HepG2 (cell line): ENCODE measurements at regions not wholly inside any gene's neighbourhood (a gene's known extent, or its start where the extent isn't known, plus 50 kb on each side); places are given as distances from the start of the nearest gene placed in this dataset.

ENCODE experiments used
- ATAC-seq: fragments of 200-7000 bp; cut with Tn5 transposase; 3 replicates; pipeline ENCODE4 v1.9.1; 2020; ENCODE audit warnings: mild to moderate bottlenecking, moderate library complexity
- BruUV-seq: library from RNA; stranded (reverse); fragments of 400-500 nt; replicated peaks from 2 replicates; lab custom pipeline; 2021; lab: Mats Ljungman, UMichigan
- CTCF ChIA-PET: fragments of 300-600 bp; formaldehyde crosslinking; extraction: SDS; loops from one replicate; lab custom pipeline; 2021; ENCODE audit warnings: low total read pairs, inconsistent platforms, low intra/inter-chr PET ratio; lab: Yijun Ruan, JAX
- POLR2A ChIA-PET: fragments of 350-600 bp; sonication (Branson Sonifier 250); formaldehyde crosslinking; loops from one replicate; lab custom pipeline; 2020; ENCODE audit warnings: antibody characterized with exemption, inconsistent platforms; lab: Yijun Ruan, JAX
- DNase-seq: peaks from one replicate; pipeline ENCODE4 v3.0.0-alpha.2; 2015; ENCODE audit warnings: low spot score
- FAIRE-seq: peaks from 3 replicates; lab custom pipeline; 2011; peaks lifted over from hg19 to GRCh38; lab: Jason Lieb, UNC
- H2AFZ ChIP-seq: one replicate; pipeline ENCODE4 v1.6.1; 2011; ENCODE audit warnings: low read length, inconsistent platforms
- H3K27ac ChIP-seq: fragments of 300-600 bp; 3 replicates; pipeline ENCODE4 v1.8.0; 2011; ENCODE audit warnings: mixed run types, mild to moderate bottlenecking, mixed read lengths, low read length, inconsistent platforms; ENCODE audit not compliant: insufficient read depth; ENCODE audit errors: extremely low read length
- H3K27me3 ChIP-seq, 2 experiments: fragments of 200-600 bp in 1 of 2; 2 replicates in 1 of 2; 3 replicates in 1 of 2; pipeline versions ENCODE4 v1.6.0 to v1.8.0; 2011; ENCODE audit warnings: low read length in 2 of 2, mild to moderate bottlenecking in 2 of 2, moderate library complexity in 2 of 2, inconsistent platforms in 1 of 2; ENCODE audit not compliant: insufficient read depth in 2 of 2, control insufficient read depth in 1 of 2
- H3K36me3 ChIP-seq, 2 experiments: fragments of 200-600 bp in 1 of 2; replicated peaks in 1 of 2; 2 replicates in 1 of 2; 3 replicates in 1 of 2; pipeline versions ENCODE4 v1.5.1 to v1.8.0; 2011; ENCODE audit warnings: low read length in 2 of 2, inconsistent platforms in 1 of 2; ENCODE audit not compliant: insufficient read depth in 2 of 2, control insufficient read depth in 1 of 2
- H3K4me1 ChIP-seq: 2 replicates; pipeline ENCODE4 v1.5.1; 2012; ENCODE audit warnings: low read length, inconsistent platforms; ENCODE audit not compliant: insufficient read depth
- H3K4me2 ChIP-seq: 2 replicates; pipeline ENCODE4 v1.6.0; 2011; ENCODE audit warnings: low read depth, low read length, inconsistent platforms
- H3K4me3 ChIP-seq, 3 experiments: fragments of 200-600 bp in 1 of 3; sonication (generic), shearing (Covaris generic) in 1 of 3; replicated peaks in 1 of 3; 2 replicates each; pipeline ENCODE4 v1.5.1; 2011 to 2016; ENCODE audit warnings: low read length in 3 of 3, inconsistent platforms in 2 of 3, low read depth in 2 of 3, mild to moderate bottlenecking in 2 of 3, control low read depth in 1 of 3, mixed read lengths in 1 of 3; ENCODE audit not compliant: insufficient read depth in 1 of 3
- H3K79me2 ChIP-seq: one replicate; pipeline ENCODE4 v1.6.1; 2011; ENCODE audit warnings: low read length, inconsistent platforms; ENCODE audit not compliant: insufficient read depth
- H3K9ac ChIP-seq: 2 replicates; pipeline ENCODE4 v1.6.0; 2011; ENCODE audit warnings: mild to moderate bottlenecking, low read depth, low read length, inconsistent platforms; ENCODE audit not compliant: insufficient read depth
- H3K9me3 ChIP-seq: 2 replicates; pipeline ENCODE4 v1.5.1; 2012; ENCODE audit warnings: mild to moderate bottlenecking, low read length
- H4K20me1 ChIP-seq: 2 replicates; pipeline ENCODE4 v1.6.0; 2011; ENCODE audit warnings: inconsistent platforms, mild to moderate bottlenecking, low read length, moderate library complexity; ENCODE audit not compliant: insufficient read depth
- ARNT2 ChIP-seq: sonication (generic); formaldehyde crosslinking; IDR thresholded peaks from 2 replicates; pipeline ENCODE4 v1.8.0; 2022; ENCODE audit warnings: mild to moderate bottlenecking, low read depth, missing genetic modification reagents, moderate library complexity
- BATF2 ChIP-seq: sonication (generic); formaldehyde crosslinking; IDR thresholded peaks from 2 replicates; pipeline ENCODE4 v1.8.0; 2022; ENCODE audit warnings: mild to moderate bottlenecking, missing genetic modification reagents, moderate library complexity
- HNRNPK ChIP-seq: fragments of 200-400 bp; formaldehyde crosslinking; IDR thresholded peaks from 2 replicates; pipeline ENCODE4 v1.6.1; 2018; ENCODE audit warnings: low read length, low read depth, moderate library complexity, mild to moderate bottlenecking; ENCODE audit not compliant: poor library complexity, severe bottlenecking
- IKZF5 ChIP-seq: IDR thresholded peaks from 2 replicates; pipeline ENCODE4 v1.6.1; 2018; ENCODE audit warnings: missing genetic modification reagents, mild to moderate bottlenecking, missing compliant biosample characterization
- MXD3 ChIP-seq: IDR thresholded peaks from 2 replicates; pipeline ENCODE4 v1.6.1; 2016; ENCODE audit warnings: mild to moderate bottlenecking, missing biosample characterization, missing genetic modification reagents
- NR3C1 ChIP-seq: sonication (generic); formaldehyde crosslinking; IDR thresholded peaks from 2 replicates; pipeline ENCODE4 v1.4.0; 2020; ENCODE audit warnings: missing genetic modification reagents
- NRL ChIP-seq: sonication (generic); formaldehyde crosslinking; IDR thresholded peaks from 2 replicates; pipeline ENCODE4 v1.5.0; 2020; ENCODE audit warnings: missing genetic modification reagents, mild to moderate bottlenecking, moderate library complexity, borderline replicate concordance
- PAWR ChIP-seq: sonication (generic); formaldehyde crosslinking; IDR thresholded peaks from 2 replicates; pipeline ENCODE4 v1.4.0; 2020; ENCODE audit warnings: missing genetic modification reagents, mild to moderate bottlenecking, borderline replicate concordance
- RFX1 ChIP-seq: fragments of 450-650 bp; IDR thresholded peaks from 2 replicates; pipeline ENCODE4 v1.6.1; 2017
- ZBTB7B ChIP-seq: sonication (generic); formaldehyde crosslinking; IDR thresholded peaks from 2 replicates; pipeline ENCODE4 v1.4.0; 2020; ENCODE audit warnings: missing genetic modification reagents
- ZC3H13 ChIP-seq: sonication (generic); formaldehyde crosslinking; IDR thresholded peaks from 2 replicates; pipeline ENCODE4 v1.8.1; 2023; ENCODE audit warnings: mild to moderate bottlenecking, missing genetic modification reagents, moderate library complexity
- ZFP90 ChIP-seq: sonication (generic); formaldehyde crosslinking; IDR thresholded peaks from 2 replicates; pipeline ENCODE4 v1.8.0; 2022; ENCODE audit warnings: missing genetic modification reagents, mild to moderate bottlenecking, inconsistent platforms, borderline replicate concordance
- ZNF232 ChIP-seq: sonication (generic); formaldehyde crosslinking; IDR thresholded peaks from 2 replicates; pipeline ENCODE4 v1.4.0; 2020; ENCODE audit warnings: missing genetic modification reagents, borderline replicate concordance
- ZNF781 ChIP-seq: sonication (generic); formaldehyde crosslinking; IDR thresholded peaks from 2 replicates; pipeline ENCODE4 v1.5.1; 2020; ENCODE audit warnings: borderline replicate concordance, mild to moderate bottlenecking, missing genetic modification reagents; ENCODE audit errors: not compliant biosample characterization
- ZNF790 ChIP-seq: sonication (generic); formaldehyde crosslinking; IDR thresholded peaks from 2 replicates; pipeline ENCODE4 v1.8.0; 2022; ENCODE audit warnings: missing genetic modification reagents, mild to moderate bottlenecking, borderline replicate concordance
- ZSCAN22 ChIP-seq: sonication (generic); formaldehyde crosslinking; IDR thresholded peaks from 2 replicates; pipeline ENCODE4 v1.4.0; 2020; ENCODE audit warnings: mild to moderate bottlenecking, missing genetic modification reagents
- WGBS: methylation state at CpG from one replicate; pipeline ENCODE4 v1.1.6; 2017; ENCODE audit warnings: low lambda C conversion rate; 5-methylcytosine and 5-hydroxymethylcytosine counted together
- in situ Hi-C: cut with HindIII; loops from 2 replicates; pipeline ENCODE4 v1.10.0; 2017; ENCODE audit warnings: low pct_unique_long_range_greater_than_20kb; ENCODE audit not compliant: extremely low pct_ligation_motif_present
- intact Hi-C: fragments of 100-400 bp; cut with micrococcal nuclease; formaldehyde crosslinking; loops from one replicate; pipeline ENCODE4 v1.10.0; 2022; ENCODE audit not compliant: unreplicated experiment

- intact Hi-C loops (no loop called here), in situ Hi-C loops (no loop called here)
- Histone ChIP-seq H2AFZ (no peak overlapping the region), H3K27ac (no peak overlapping the region), H4K20me1 (no peaks in the 10 kb centered on the region), H3K4me1 (no peaks in the 10 kb centered on the region), H3K79me2 (no peaks in the 10 kb centered on the region), H3K36me3 (no peaks in the 10 kb centered on the region), H3K9me3 (no peaks in the 10 kb centered on the region), H3K4me3 (no peak overlapping the region), H3K27me3 (no peaks in the 10 kb centered on the region), H3K9ac (no peak overlapping the region), H3K4me2 (no peak overlapping the region)
- FAIRE-seq (no peak), DNase-seq (no peak), ATAC-seq (no peak)
- WGBS, result 4% methylated on average over 4 of the region's 4 CpGs
- BruUV-seq, result no TSS peak
- no peak for TF ChIP-seq NR3C1 (CRISPR knock-in tag)
- TF ChIP-seq NRL, result no peak
- no peak for TF ChIP-seq ZNF781 (CRISPR knock-in tag)
- no peak for TF ChIP-seq PAWR (CRISPR knock-in tag)
- TF ChIP-seq MXD3 (CRISPR knock-in tag), result no peak
- no peak for TF ChIP-seq ZC3H13 (CRISPR knock-in tag)
- no peak for TF ChIP-seq ZFP90 (CRISPR knock-in tag)
- TF ChIP-seq HNRNPK, result no peak
- TF ChIP-seq BATF2, result no peak
- TF ChIP-seq RFX1, result no peak
- TF ChIP-seq ZNF790 (CRISPR knock-in tag), result no peak
- TF ChIP-seq ZNF232, result no peak
- no peak for TF ChIP-seq ZBTB7B
- TF ChIP-seq ZSCAN22 (CRISPR knock-in tag), result no peak
- TF ChIP-seq ARNT2 (CRISPR knock-in tag), result no peak
- TF ChIP-seq IKZF5, result no peak
- ChIA-PET CTCF (no interaction called here), POLR2A (no interaction called here)
These were observed 487.1 kb upstream of the ANO3 start for GRCh38 chr11:25844811-25845210.
